ENCODE measurements at regions not wholly inside any gene's neighbourhood (a gene's known extent, or its start where the extent isn't known, plus 50 kb on each side); places are given as distances from the start of the nearest gene placed in this dataset.
A peak's percentile ranks its signal among the peaks of the same experiment; 100 is the strongest.

DNA sequence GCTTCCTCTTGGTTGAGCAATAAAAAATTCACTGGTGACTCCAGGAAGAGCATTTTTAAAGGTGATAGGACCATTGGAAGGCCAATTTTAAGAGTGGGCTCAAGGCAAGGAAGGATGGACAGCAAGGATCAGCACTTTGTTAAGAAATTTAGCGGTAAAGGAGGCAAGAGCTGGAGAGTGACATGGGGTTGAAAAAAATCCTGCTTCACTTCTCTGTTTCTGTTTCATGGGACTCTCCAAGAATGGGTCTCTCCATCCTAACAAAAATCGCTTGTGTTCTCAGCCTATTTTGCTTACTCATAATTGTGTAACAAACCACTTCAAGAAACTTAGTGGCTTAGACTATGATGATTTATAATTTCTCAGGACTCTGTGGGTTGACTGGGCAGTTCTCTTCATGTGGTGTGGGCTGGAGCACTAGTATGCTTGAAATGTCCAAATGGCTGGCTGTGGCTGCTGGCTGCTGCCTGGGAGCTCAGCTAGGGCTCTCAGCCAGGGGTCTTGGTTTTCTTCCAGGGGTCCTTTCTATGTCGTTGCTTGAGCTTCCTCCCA lies 59.8 kb upstream of the ZNRF2 start:
- TF ChIP-seq, protein P1, sequence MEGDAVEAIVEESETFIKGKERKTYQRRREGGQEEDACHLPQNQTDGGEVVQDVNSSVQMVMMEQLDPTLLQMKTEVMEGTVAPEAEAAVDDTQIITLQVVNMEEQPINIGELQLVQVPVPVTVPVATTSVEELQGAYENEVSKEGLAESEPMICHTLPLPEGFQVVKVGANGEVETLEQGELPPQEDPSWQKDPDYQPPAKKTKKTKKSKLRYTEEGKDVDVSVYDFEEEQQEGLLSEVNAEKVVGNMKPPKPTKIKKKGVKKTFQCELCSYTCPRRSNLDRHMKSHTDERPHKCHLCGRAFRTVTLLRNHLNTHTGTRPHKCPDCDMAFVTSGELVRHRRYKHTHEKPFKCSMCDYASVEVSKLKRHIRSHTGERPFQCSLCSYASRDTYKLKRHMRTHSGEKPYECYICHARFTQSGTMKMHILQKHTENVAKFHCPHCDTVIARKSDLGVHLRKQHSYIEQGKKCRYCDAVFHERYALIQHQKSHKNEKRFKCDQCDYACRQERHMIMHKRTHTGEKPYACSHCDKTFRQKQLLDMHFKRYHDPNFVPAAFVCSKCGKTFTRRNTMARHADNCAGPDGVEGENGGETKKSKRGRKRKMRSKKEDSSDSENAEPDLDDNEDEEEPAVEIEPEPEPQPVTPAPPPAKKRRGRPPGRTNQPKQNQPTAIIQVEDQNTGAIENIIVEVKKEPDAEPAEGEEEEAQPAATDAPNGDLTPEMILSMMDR (IDR thresholded peaks at IDR 0.05; ENCODE audit: borderline replicate concordance, control extremely low read depth, extremely low read depth, insufficient read depth, missing control alignments): no peak
- in situ Hi-C loops (cut with MboI; ENCODE audit: low sequenced_read_pairs, unreplicated experiment): no loop called here
- DNase-seq (ENCODE audit: low spot score): peak; percentile 31

DNA sequence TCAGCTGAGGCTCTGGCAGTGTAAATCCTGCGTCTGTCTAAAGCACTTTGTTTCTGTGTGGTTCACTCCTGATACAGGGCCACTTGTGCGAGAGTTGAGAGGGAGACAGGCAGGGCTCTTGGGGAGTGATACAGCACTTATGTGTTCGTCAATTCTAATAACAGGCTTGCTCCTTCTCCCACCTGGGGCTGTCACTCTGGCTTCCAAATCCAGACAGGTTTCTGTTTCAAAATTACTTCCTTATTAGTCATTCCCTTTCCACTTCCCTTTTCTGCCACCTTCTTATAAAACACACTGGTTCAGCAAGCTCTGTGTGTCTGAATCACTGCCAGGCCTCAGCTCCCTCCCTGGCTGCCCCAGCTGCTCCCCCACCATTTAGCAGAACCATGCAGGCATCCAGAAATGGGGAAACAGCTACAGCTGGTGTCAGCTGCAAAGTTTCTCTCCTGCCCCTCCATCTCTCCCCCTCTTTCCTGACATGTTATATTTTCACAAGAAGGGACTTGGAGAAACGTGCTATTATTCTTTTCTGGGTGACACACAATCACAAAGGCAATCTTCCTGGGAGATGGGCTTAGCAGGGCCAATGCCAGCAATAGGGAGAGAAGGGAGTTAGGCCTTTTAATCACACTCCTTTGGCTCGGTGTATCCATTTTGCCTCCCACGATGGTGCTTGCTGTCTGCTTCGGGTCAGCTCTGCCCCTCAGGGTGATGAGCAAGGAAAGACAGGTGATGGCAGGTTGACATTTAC lies 58.4 kb upstream of the ZNRF2 start:
- peak; percentile 50 for DNase-seq (ENCODE audit: low spot score)
- in situ Hi-C loops (cut with MboI; ENCODE audit: low sequenced_read_pairs, unreplicated experiment): no loop called here
- TF ChIP-seq, protein P1 (IDR thresholded peaks at IDR 0.05; ENCODE audit: borderline replicate concordance, control extremely low read depth, extremely low read depth, insufficient read depth, missing control alignments): no peak

DNA sequence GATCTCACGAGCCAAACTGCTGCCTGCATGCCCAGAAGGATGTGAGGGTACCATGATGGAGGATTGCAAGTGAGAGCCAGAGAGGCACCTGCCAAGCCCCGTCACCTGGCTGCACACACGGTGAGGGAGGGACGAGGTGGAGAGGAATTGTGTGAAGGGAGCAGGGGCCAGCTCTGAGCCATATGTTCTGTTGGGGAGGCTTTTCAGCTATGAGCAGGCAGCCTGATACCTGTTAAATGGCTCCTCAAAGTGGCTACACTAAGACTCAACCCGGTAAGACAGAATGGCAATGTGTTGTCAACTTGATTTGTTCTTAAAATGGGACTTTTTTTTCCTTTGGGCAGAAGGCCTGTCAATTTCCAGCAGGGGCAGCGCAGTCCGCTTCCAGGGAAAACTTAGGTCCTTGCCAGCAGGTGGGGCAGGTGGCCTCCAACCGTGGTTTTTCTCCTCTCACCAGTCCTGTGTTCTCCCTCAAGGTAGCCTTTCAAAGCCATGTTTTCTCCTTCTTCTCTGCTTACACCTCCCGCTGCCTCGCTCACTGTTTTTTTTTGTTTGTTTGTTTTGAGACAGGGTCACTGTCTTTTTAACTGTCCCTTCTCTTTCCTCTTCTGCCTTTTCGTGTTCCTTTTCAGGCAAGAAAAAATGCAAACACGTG lies 57.7 kb upstream of the ZNRF2 start:
- no peak for DNase-seq (ENCODE audit: low spot score)
- TF ChIP-seq, protein P1 (IDR thresholded peaks at IDR 0.05; ENCODE audit: borderline replicate concordance, control extremely low read depth, extremely low read depth, insufficient read depth, missing control alignments): no peak
- in situ Hi-C loops (cut with MboI; ENCODE audit: low sequenced_read_pairs, unreplicated experiment): no loop called here

DNA sequence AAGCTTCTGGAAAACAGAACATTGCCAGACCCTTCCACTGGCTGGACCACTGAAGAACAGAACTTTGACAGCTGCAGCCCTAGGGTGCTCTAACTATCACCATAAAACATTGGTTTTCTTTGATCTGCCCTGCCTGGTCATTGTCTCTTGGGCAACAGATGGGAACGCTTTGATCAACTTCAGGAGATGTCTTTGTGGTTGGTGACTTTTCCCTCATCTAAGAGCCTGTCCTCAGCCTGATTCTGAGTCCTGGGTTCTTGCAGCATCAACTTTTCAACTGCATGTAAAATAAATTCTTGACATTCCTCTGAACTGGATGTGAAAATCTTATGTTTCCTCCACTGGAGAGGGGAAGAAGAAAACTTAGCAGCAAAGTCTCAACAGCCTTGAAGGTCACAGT lies 53.1 kb upstream of the ZNRF2 start:
- in situ Hi-C loops (cut with MboI; ENCODE audit: low sequenced_read_pairs, unreplicated experiment): no loop called here
- DNase-seq (ENCODE audit: low spot score): no peak
- TF ChIP-seq, protein P1 (IDR thresholded peaks at IDR 0.05; ENCODE audit: borderline replicate concordance, control extremely low read depth, extremely low read depth, insufficient read depth, missing control alignments): no peak

DNA sequence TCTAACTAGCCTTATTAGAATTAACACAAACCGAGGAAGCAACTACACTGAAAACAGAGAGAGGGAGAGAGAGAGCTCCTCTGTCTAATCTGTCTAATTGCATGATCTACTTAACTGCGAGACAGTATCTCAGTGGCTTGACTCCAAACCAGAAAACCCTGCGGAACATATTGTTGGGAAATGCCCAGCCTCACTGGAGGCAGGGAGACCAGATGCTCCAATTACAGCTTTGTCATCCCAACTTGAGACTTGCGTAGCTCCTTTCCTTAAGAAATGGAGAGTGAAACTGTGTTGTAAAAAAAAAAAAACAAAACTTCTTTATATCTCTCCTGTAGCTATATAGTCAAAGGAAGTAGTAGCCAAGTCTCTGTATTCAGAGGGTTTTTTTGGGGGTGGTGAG lies 52.0 kb upstream of the ZNRF2 start:
- no peak for DNase-seq (ENCODE audit: low spot score)
- TF ChIP-seq, protein P1 (IDR thresholded peaks at IDR 0.05; ENCODE audit: borderline replicate concordance, control extremely low read depth, extremely low read depth, insufficient read depth, missing control alignments): no peak
- in situ Hi-C loops (cut with MboI; ENCODE audit: low sequenced_read_pairs, unreplicated experiment): no loop called here

All from GM13976 (cell line).